22Rv1 (cell line): ENCODE measurements at regions not wholly inside any gene's neighbourhood (a gene's known extent, or its start where the extent isn't known, plus 50 kb on each side); places are given as distances from the start of the nearest gene placed in this dataset.
"Not testable (repeated sequence)": the region's sequence is repeated elsewhere in the genome, so short reads cannot be mapped to it uniquely, and the experiment has no call there.

Source experiments
- H3K27ac ChIP-seq: fragments of 450-650 bp; 2 replicates; pipeline ENCODE4 v1.5.1; 2017
- CTCF ChIP-seq: fragments of 450-650 bp; IDR thresholded peaks from 2 replicates; pipeline ENCODE4 v1.5.1; 2017; ENCODE audit warnings: mild to moderate bottlenecking
- ZFX ChIP-seq: fragments of 450-650 bp; IDR thresholded peaks from 2 replicates; pipeline ENCODE4 v1.6.1; 2017; ENCODE audit warnings: antibody characterized with exemption, borderline replicate concordance

- H3K27ac ChIP-seq, result no peak overlapping the region
- TF ChIP-seq CTCF, result no peak
- no peak for TF ChIP-seq ZFX
Observed at GRCh38 chr4:26185436-26185835, 135.4 kb upstream of the RBPJ start.

- no peak overlapping the region for H3K27ac ChIP-seq
- TF ChIP-seq ZFX, result no peak
- TF ChIP-seq CTCF, result no peak
Observed at GRCh38 chr4:26191353-26191752, 129.5 kb upstream of the RBPJ start.

GRCh38 chr4:26192899-26193869 is 127.6 kb upstream of the RBPJ start:
- no peak overlapping the region for H3K27ac ChIP-seq
- TF ChIP-seq CTCF (no peak), ZFX (no peak)

- TF ChIP-seq CTCF (no peak), ZFX (no peak)
- H3K27ac ChIP-seq, result no peak overlapping the region
Observed at GRCh38 chr4:26194764-26195163, 126.0 kb upstream of the RBPJ start.

GRCh38 chr4:26196567-26196966 is 124.2 kb upstream of the RBPJ start:
- no peak for TF ChIP-seq ZFX
- TF ChIP-seq CTCF, result no peak
- H3K27ac ChIP-seq, result no peak overlapping the region

- TF ChIP-seq ZFX, result no peak
- no peak for TF ChIP-seq CTCF
Observed at GRCh38 chr4:26197018-26197779, 123.6 kb upstream of the RBPJ start.

GRCh38 chr4:26198931-26199330 is 121.9 kb upstream of the RBPJ start:
- not testable (repeated sequence) for H3K27ac ChIP-seq

More at GRCh38 chr4:26197018-26197779, 123.6 kb upstream of the RBPJ start:
- H3K27ac ChIP-seq, result no peak overlapping the region
